IMR-90 (cell line): ENCODE measurements at regions not wholly inside any gene's neighbourhood (a gene's known extent, or its start where the extent isn't known, plus 50 kb on each side); places are given as distances from the start of the nearest gene placed in this dataset.

Source experiments
- ATAC-seq: fragments of 200-7000 bp; cut with Tn5 transposase; 2 replicates; pipeline ENCODE4 v1.9.1; 2020; ENCODE audit warnings: low read depth, mild to moderate bottlenecking, moderate library complexity
- BruUV-seq: library from RNA; stranded (reverse); fragments of 400-500 nt; replicated peaks from 2 replicates; lab custom pipeline; 2021; lab: Mats Ljungman, UMichigan
- CTCF ChIA-PET: fragments of 300-600 bp; formaldehyde crosslinking; extraction: SDS; loops from one replicate; lab custom pipeline; 2021; ENCODE audit warnings: antibody characterized with exemption; lab: Yijun Ruan, JAX
- POLR2A ChIA-PET: fragments of 300-600 bp; sonication (Branson Sonifier 250); formaldehyde crosslinking; loops from one replicate; lab custom pipeline; 2022; ENCODE audit warnings: antibody characterized with exemption; ENCODE audit not compliant: unreplicated experiment; lab: Charles Lee
- DNase-seq: peaks from one replicate; pipeline ENCODE4 v3.0.0; 2013
- H2AFZ ChIP-seq: replicated peaks from 2 replicates; pipeline ENCODE3; 2013; ENCODE audit warnings: low read length, mild to moderate bottlenecking; ENCODE audit not compliant: poor library complexity
- H2AK5ac ChIP-seq: 2 replicates; pipeline ENCODE4 v1.6.1; 2013; ENCODE audit warnings: low read depth, low read length, inconsistent platforms
- H2AK9ac ChIP-seq: replicated peaks from 2 replicates; pipeline ENCODE3; 2013; ENCODE audit warnings: mild to moderate bottlenecking, low read depth, low read length, moderate library complexity; ENCODE audit not compliant: poor library complexity
- H2BK120ac ChIP-seq: 2 replicates; pipeline ENCODE4 v1.6.1; 2013; ENCODE audit warnings: low read depth, low read length, inconsistent platforms
- H2BK15ac ChIP-seq: 3 replicates; pipeline ENCODE4 v1.6.1; 2013; ENCODE audit warnings: low read depth, low read length, inconsistent platforms
- H2BK20ac ChIP-seq: 2 replicates; pipeline ENCODE4 v1.6.1; 2013; ENCODE audit warnings: low read depth, mild to moderate bottlenecking, inconsistent platforms, low read length, moderate library complexity
- H2BK5ac ChIP-seq: 2 replicates; pipeline ENCODE4 v1.6.1; 2013; ENCODE audit warnings: mild to moderate bottlenecking, low read depth, low read length, inconsistent platforms; ENCODE audit not compliant: poor library complexity, severe bottlenecking
- H3K14ac ChIP-seq: replicated peaks from 2 replicates; pipeline ENCODE4 v1.6.1; 2013; ENCODE audit warnings: low read depth, low read length, inconsistent platforms
- H3K18ac ChIP-seq: 2 replicates; pipeline ENCODE4 v1.6.1; 2013; ENCODE audit warnings: low read depth, low read length, control low read depth
- H3K23ac ChIP-seq: 2 replicates; pipeline ENCODE4 v1.6.1; 2013; ENCODE audit warnings: low read depth, low read length, inconsistent platforms
- H3K27ac ChIP-seq: 2 replicates; pipeline ENCODE4 v1.5.1; 2013; ENCODE audit warnings: mild to moderate bottlenecking, control low read depth, low read length; ENCODE audit not compliant: insufficient read depth
- H3K27me3 ChIP-seq: 2 replicates; pipeline ENCODE4 v1.6.1; 2013; ENCODE audit warnings: low read length; ENCODE audit not compliant: control insufficient read depth, insufficient read depth
- H3K36me3 ChIP-seq: 2 replicates; pipeline ENCODE4 v1.6.1; 2013; ENCODE audit warnings: low read length, mixed read lengths; ENCODE audit not compliant: control insufficient read depth, insufficient read depth
- H3K4ac ChIP-seq: 2 replicates; pipeline ENCODE4 v1.6.1; 2013; ENCODE audit warnings: low read depth, low read length, inconsistent platforms
- H3K4me1 ChIP-seq: 2 replicates; pipeline ENCODE4 v1.6.1; 2013; ENCODE audit warnings: low read length, mixed read lengths; ENCODE audit not compliant: control insufficient read depth, insufficient read depth
- H3K4me2 ChIP-seq: 2 replicates; pipeline ENCODE4 v1.6.1; 2013; ENCODE audit warnings: low read depth, mild to moderate bottlenecking, control low read depth, low read length, moderate library complexity
- H3K4me3 ChIP-seq: 2 replicates; pipeline ENCODE4 v1.5.1; 2013; ENCODE audit warnings: low read depth, mild to moderate bottlenecking, control low read depth, low read length, moderate library complexity; ENCODE audit not compliant: insufficient read depth
- H3K56ac ChIP-seq: 2 replicates; pipeline ENCODE4 v1.6.1; 2013; ENCODE audit warnings: low read length, inconsistent platforms; ENCODE audit not compliant: insufficient read depth; ENCODE audit errors: extremely low read depth
- H3K79me1 ChIP-seq, 2 experiments: 2 replicates each; pipeline ENCODE4 v1.6.1; 2013; ENCODE audit warnings: low read length in 2 of 2, inconsistent platforms in 1 of 2, low read depth in 1 of 2
- H3K9ac ChIP-seq: 2 replicates; pipeline ENCODE4 v1.6.1; 2013; ENCODE audit warnings: low read depth, low read length, control low read depth
- H3K9me1 ChIP-seq: 2 replicates; pipeline ENCODE4 v1.6.1; 2013; ENCODE audit warnings: low read length, inconsistent platforms; ENCODE audit not compliant: insufficient read depth
- H3K9me3 ChIP-seq: 2 replicates; pipeline ENCODE4 v1.6.1; 2013; ENCODE audit warnings: low read length; ENCODE audit not compliant: control insufficient read depth, insufficient read depth
- H4K20me1 ChIP-seq: 2 replicates; pipeline ENCODE4 v1.6.1; 2013; ENCODE audit warnings: low read length, inconsistent platforms; ENCODE audit not compliant: insufficient read depth
- H4K5ac ChIP-seq: 2 replicates; pipeline ENCODE4 v1.6.1; 2013; ENCODE audit warnings: mild to moderate bottlenecking, low read depth, low read length, control low read depth
- H4K8ac ChIP-seq, 2 experiments: 2 replicates each; pipeline ENCODE4 v1.6.1; 2013; ENCODE audit warnings: low read depth in 2 of 2, low read length in 2 of 2, control low read depth in 1 of 2, inconsistent platforms in 1 of 2
- H4K91ac ChIP-seq: 2 replicates; pipeline ENCODE4 v1.6.1; 2013; ENCODE audit warnings: low read depth, low read length, inconsistent platforms; ENCODE audit not compliant: insufficient read depth
- CEBPB ChIP-seq: IDR thresholded peaks from 2 replicates; pipeline ENCODE4 v1.6.1; 2012; ENCODE audit warnings: low read depth, low read length, improper control_type of control experiment
- MAFK ChIP-seq: IDR thresholded peaks from 2 replicates; pipeline ENCODE4 v1.6.1; 2012; ENCODE audit warnings: low read depth, low read length, improper control_type of control experiment
- MXI1 ChIP-seq: IDR thresholded peaks from 2 replicates; pipeline ENCODE4 v1.6.1; 2012; ENCODE audit warnings: low read depth, mild to moderate bottlenecking, low read length, moderate library complexity, borderline replicate concordance
- NFE2L2 ChIP-seq: fragments of 150-350 bp; IDR thresholded peaks from 2 replicates; pipeline ENCODE4 v1.6.1; 2016; ENCODE audit warnings: low read depth, mild to moderate bottlenecking, low read length
- WGBS, 2 experiments: methylation state at CpG; one replicate each; pipeline versions ENCODE4 v1.1.5 to v1.1.7; 2013; ENCODE audit warnings: missing lambda C conversion rate in 2 of 2; ENCODE audit not compliant: insufficient read length in 1 of 2; ENCODE audit errors: extremely low coverage in 2 of 2; 5-methylcytosine and 5-hydroxymethylcytosine counted together
- dilution Hi-C: fragments of 300-500 bp; cut with HindIII; formaldehyde crosslinking; loops from one replicate; pipeline ENCODE4 v1.14.3; 2018; ENCODE audit warnings: low sequenced_read_pairs; ENCODE audit not compliant: unreplicated experiment
- in situ Hi-C: fragments of 300-500 bp; cut with MboI; formaldehyde crosslinking; loops from 3 replicates; pipeline ENCODE4 v1.14.3; 2019; ENCODE audit warnings: low sequenced_read_pairs, inconsistent platforms, mixed read lengths
- intact Hi-C: fragments of 100-400 bp; cut with micrococcal nuclease; formaldehyde crosslinking; loops from 2 replicates; pipeline ENCODE4 v1.10.0; 2022

- Histone ChIP-seq H2BK20ac (no peak overlapping the region), H3K79me1 (no peaks in the 10 kb centered on the region), H2AFZ (no peak overlapping the region), H3K9me3 (peaks cover 20% of the 10 kb centered on the region), H2AK9ac (no peak overlapping the region), H2BK120ac (no peak overlapping the region), H3K23ac (no peak overlapping the region), H3K9ac (no peak overlapping the region), H3K4me1 (no peaks in the 10 kb centered on the region), H4K5ac (no peak overlapping the region), H3K14ac (no peak overlapping the region), H3K27me3 (no peaks in the 10 kb centered on the region), H3K4me3 (no peak overlapping the region), H3K4ac (no peak overlapping the region), H2AK5ac (no peak overlapping the region), H3K56ac (no peak overlapping the region), H4K20me1 (no peaks in the 10 kb centered on the region), H3K36me3 (no peaks in the 10 kb centered on the region), H4K8ac (no peak overlapping the region), H2BK15ac (no peak overlapping the region), H3K18ac (no peak overlapping the region), H2BK5ac (no peak overlapping the region), H4K91ac (no peak overlapping the region), H3K4me2 (no peak overlapping the region), H3K9me1 (no peaks in the 10 kb centered on the region), H3K27ac (no peak overlapping the region)
- WGBS, 2 experiments, result 20% methylated on average over 1 of the region's 3 CpGs; no CpG with 5 or more reads in 1 of the 2 experiments
- ChIA-PET CTCF (no interaction called here), POLR2A (no interaction called here)
- ATAC-seq, result no peak
- BruUV-seq, result no TSS peak
- no peak for DNase-seq
- TF ChIP-seq MXI1 (no peak), CEBPB (no peak), MAFK (no peak), NFE2L2 (no peak)
- intact Hi-C loops, result no loop called here
- dilution Hi-C loops, result no loop called here
- in situ Hi-C loops, result no loop called here
Measured at GRCh38 chr12:126760092-126760491, 1506.9 kb upstream of the TMEM132C start.
